ENCODE measurements at regions not wholly inside any gene's neighbourhood (a gene's known extent, or its start where the extent isn't known, plus 50 kb on each side); places are given as distances from the start of the nearest gene placed in this dataset.

DNA sequence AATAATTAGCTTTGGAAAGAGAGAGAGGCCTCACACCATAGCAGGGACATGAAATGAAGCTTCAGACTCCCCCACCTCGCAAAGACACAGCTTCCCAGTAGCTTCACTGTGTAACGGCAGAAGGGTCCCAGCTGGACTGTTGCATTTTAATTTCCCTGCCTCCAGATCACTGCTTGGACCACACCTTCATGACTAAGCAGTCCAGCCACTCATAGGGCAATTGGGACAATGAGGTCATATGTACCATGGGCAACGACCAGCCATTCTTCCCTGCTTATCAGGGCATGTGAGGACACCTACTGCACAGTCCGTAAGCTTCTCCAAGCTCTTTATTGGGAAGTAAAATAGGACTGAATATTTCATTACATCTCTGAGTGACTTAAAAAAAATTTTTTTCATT is 183.0 kb downstream of the MREG start:
- H3K27ac ChIP-seq (ENCODE audit: low read depth in 1 of 2, low read length in 2 of 2): no peak overlapping the region
- WGBS: 58% methylated on average over 4 of the region's 4 CpGs
- DNase-seq (ENCODE audit: low spot score): no peak
- no peaks in the 10 kb centered on the region for H3K9me3 ChIP-seq (ENCODE audit: control insufficient read depth in 4 of 4, low read length in 3 of 4)
- no peak overlapping the region for H3K9ac ChIP-seq (ENCODE audit: low read depth in 1 of 2, low read length in 2 of 2)
- H3K4me3 ChIP-seq (ENCODE audit: low read depth in 1 of 3, low read length in 3 of 3): no peak overlapping the region
- no peaks in the 10 kb centered on the region for H3K36me3 ChIP-seq (ENCODE audit: control insufficient read depth in 4 of 4, insufficient read depth in 3 of 4, low read depth in 1 of 4, low read length in 3 of 4)
- TF ChIP-seq RAD21 (IDR thresholded peaks at IDR 0.05) (peak in 1 of 2 donors; percentile 39), HNF4A (conservative IDR thresholded peaks at IDR 0.05) (peak in 1 of 2 donors; percentile 52), HNF4G (IDR thresholded peaks at IDR 0.05) (no peak), NR2F2 (IDR thresholded peaks at IDR 0.05) (no peak), YY1 (IDR thresholded peaks at IDR 0.05) (no peak), JUND (IDR thresholded peaks at IDR 0.05) (peak in 1 of 2 donors; percentile 29), RXRA (IDR thresholded peaks at IDR 0.05) (peak; percentile 44 to 73)
- TF ChIP-seq, protein P1, sequence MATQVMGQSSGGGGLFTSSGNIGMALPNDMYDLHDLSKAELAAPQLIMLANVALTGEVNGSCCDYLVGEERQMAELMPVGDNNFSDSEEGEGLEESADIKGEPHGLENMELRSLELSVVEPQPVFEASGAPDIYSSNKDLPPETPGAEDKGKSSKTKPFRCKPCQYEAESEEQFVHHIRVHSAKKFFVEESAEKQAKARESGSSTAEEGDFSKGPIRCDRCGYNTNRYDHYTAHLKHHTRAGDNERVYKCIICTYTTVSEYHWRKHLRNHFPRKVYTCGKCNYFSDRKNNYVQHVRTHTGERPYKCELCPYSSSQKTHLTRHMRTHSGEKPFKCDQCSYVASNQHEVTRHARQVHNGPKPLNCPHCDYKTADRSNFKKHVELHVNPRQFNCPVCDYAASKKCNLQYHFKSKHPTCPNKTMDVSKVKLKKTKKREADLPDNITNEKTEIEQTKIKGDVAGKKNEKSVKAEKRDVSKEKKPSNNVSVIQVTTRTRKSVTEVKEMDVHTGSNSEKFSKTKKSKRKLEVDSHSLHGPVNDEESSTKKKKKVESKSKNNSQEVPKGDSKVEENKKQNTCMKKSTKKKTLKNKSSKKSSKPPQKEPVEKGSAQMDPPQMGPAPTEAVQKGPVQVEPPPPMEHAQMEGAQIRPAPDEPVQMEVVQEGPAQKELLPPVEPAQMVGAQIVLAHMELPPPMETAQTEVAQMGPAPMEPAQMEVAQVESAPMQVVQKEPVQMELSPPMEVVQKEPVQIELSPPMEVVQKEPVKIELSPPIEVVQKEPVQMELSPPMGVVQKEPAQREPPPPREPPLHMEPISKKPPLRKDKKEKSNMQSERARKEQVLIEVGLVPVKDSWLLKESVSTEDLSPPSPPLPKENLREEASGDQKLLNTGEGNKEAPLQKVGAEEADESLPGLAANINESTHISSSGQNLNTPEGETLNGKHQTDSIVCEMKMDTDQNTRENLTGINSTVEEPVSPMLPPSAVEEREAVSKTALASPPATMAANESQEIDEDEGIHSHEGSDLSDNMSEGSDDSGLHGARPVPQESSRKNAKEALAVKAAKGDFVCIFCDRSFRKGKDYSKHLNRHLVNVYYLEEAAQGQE (IDR thresholded peaks at IDR 0.05): no peak
- TF ChIP-seq, protein P2, sequence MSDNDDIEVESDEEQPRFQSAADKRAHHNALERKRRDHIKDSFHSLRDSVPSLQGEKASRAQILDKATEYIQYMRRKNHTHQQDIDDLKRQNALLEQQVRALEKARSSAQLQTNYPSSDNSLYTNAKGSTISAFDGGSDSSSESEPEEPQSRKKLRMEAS (IDR thresholded peaks at IDR 0.05): no peak
- H3K27me3 ChIP-seq (ENCODE audit: control insufficient read depth in 4 of 4, insufficient read depth in 4 of 4, low read length in 3 of 4): no peaks in the 10 kb centered on the region
- H3K4me1 ChIP-seq (ENCODE audit: control insufficient read depth in 4 of 4, insufficient read depth in 4 of 4, low read length in 3 of 4): peaks cover 8 to 44% (median 41%) of the 10 kb centered on the region in 4 donors

DNA sequence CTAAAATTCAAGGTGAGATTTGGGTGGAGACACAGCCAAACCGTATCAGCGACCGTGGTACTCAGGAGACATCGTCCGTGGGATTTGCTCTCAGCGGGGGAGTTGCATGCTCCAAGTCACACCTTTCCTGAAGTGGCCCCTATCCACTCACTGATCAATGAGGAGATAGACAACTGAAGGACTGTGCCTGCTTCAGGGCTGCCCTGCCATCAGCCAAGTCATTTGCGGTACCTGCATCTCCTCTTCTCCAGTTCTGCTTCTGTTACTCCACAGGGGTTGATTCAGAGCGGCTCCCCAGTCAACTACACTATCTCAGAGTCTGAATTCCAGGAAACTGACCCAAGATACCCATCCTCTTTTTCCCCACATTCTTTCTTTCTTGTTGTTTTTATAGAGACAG is 184.1 kb downstream of the MREG start:
- no peaks in the 10 kb centered on the region for H3K9me3 ChIP-seq (ENCODE audit: control insufficient read depth in 4 of 4, low read length in 3 of 4)
- H3K9ac ChIP-seq (ENCODE audit: low read depth in 1 of 2, low read length in 2 of 2): no peak overlapping the region
- H3K27ac ChIP-seq (ENCODE audit: low read depth in 1 of 2, low read length in 2 of 2): no peak overlapping the region
- 86% methylated on average over 8 of the region's 8 CpGs for WGBS
- H3K4me1 ChIP-seq (ENCODE audit: control insufficient read depth in 4 of 4, insufficient read depth in 4 of 4, low read length in 3 of 4): peaks cover 8 to 44% (median 41%) of the 10 kb centered on the region in 4 donors
- H3K27me3 ChIP-seq (ENCODE audit: control insufficient read depth in 4 of 4, insufficient read depth in 4 of 4, low read length in 3 of 4): no peaks in the 10 kb centered on the region
- TF ChIP-seq EGR1 (IDR thresholded peaks at IDR 0.05; ENCODE audit: low read depth in 2 of 2): no peak
- TF ChIP-seq, protein P2 (IDR thresholded peaks at IDR 0.05): no peak
- TF ChIP-seq, protein P3, sequence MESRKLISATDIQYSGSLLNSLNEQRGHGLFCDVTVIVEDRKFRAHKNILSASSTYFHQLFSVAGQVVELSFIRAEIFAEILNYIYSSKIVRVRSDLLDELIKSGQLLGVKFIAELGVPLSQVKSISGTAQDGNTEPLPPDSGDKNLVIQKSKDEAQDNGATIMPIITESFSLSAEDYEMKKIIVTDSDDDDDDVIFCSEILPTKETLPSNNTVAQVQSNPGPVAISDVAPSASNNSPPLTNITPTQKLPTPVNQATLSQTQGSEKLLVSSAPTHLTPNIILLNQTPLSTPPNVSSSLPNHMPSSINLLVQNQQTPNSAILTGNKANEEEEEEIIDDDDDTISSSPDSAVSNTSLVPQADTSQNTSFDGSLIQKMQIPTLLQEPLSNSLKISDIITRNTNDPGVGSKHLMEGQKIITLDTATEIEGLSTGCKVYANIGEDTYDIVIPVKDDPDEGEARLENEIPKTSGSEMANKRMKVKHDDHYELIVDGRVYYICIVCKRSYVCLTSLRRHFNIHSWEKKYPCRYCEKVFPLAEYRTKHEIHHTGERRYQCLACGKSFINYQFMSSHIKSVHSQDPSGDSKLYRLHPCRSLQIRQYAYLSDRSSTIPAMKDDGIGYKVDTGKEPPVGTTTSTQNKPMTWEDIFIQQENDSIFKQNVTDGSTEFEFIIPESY (IDR thresholded peaks at IDR 0.05): no peak
- no peaks in the 10 kb centered on the region for H3K36me3 ChIP-seq (ENCODE audit: control insufficient read depth in 4 of 4, insufficient read depth in 3 of 4, low read depth in 1 of 4, low read length in 3 of 4)
- H3K4me3 ChIP-seq (ENCODE audit: low read depth in 1 of 3, low read length in 3 of 3): no peak overlapping the region
- DNase-seq (ENCODE audit: low spot score): no peak

DNA sequence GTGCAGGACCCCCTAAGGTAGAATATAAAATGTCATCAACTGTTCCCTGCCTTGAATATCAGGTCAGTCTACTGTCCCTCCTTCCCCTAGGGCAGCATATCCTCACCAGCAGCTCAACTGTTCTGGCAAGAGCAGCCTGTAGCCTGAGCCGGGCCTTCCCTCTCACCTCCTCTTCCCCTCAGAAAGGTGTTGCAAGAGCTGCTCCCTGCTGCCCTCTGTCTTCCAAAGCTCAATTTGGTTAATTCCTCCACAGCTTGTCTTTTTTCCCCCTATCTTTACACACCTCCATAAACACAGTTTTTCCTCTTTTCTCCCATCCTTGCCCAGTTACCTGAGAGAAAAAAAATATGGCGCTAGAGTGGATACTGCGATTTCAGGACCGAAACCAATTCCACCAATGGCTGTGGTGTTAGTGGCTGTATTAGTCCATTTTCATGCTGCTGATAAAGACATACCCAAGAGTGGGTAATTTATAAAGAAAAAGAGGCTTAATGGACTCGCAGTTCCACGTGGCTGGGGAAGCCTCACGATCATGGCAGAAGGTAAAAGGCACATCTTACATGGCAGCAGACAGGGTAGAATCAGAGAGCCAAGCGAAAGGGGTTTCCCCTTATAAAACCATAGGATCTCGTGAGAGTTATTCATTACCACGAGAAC is 184.7 kb downstream of the MREG start:
- H3K9me3 ChIP-seq (ENCODE audit: control insufficient read depth in 4 of 4, low read length in 3 of 4): no peaks in the 10 kb centered on the region
- peaks cover 8 to 42% (median 38%) of the 10 kb centered on the region in 4 donors for H3K4me1 ChIP-seq (ENCODE audit: control insufficient read depth in 4 of 4, insufficient read depth in 4 of 4, low read length in 3 of 4)
- DNase-seq (ENCODE audit: low spot score): peak; percentile 58
- no peak overlapping the region for H3K4me3 ChIP-seq (ENCODE audit: low read depth in 1 of 3, low read length in 3 of 3)
- H3K9ac ChIP-seq (ENCODE audit: low read depth in 1 of 2, low read length in 2 of 2): no peak overlapping the region
- H3K36me3 ChIP-seq (ENCODE audit: control insufficient read depth in 4 of 4, insufficient read depth in 3 of 4, low read depth in 1 of 4, low read length in 3 of 4): no peaks in the 10 kb centered on the region
- WGBS: 75% methylated on average over 10 of the region's 10 CpGs
- no peaks in the 10 kb centered on the region for H3K27me3 ChIP-seq (ENCODE audit: control insufficient read depth in 4 of 4, insufficient read depth in 4 of 4, low read length in 3 of 4)
- H3K27ac ChIP-seq (ENCODE audit: low read depth in 1 of 2, low read length in 2 of 2): no peak overlapping the region
- TF ChIP-seq GABPA (IDR thresholded peaks at IDR 0.05 in 1 of 2, conservative IDR thresholded peaks at IDR 0.05 in 1 of 2) (no peak), RAD21 (IDR thresholded peaks at IDR 0.05) (peak; percentile 85 to 94), TAF1 (conservative IDR thresholded peaks at IDR 0.05) (no peak), EGR1 (IDR thresholded peaks at IDR 0.05; ENCODE audit: low read depth in 2 of 2) (no peak), HNF4G (IDR thresholded peaks at IDR 0.05) (no peak), NR2F2 (IDR thresholded peaks at IDR 0.05) (no peak), FOXA2 (IDR thresholded peaks at IDR 0.05) (no peak), YY1 (IDR thresholded peaks at IDR 0.05) (peak; percentile 30), HNF4A (conservative IDR thresholded peaks at IDR 0.05) (peak; percentile 34 to 44)
- TF ChIP-seq, protein P2 (IDR thresholded peaks at IDR 0.05): no peak
- TF ChIP-seq, protein P4, sequence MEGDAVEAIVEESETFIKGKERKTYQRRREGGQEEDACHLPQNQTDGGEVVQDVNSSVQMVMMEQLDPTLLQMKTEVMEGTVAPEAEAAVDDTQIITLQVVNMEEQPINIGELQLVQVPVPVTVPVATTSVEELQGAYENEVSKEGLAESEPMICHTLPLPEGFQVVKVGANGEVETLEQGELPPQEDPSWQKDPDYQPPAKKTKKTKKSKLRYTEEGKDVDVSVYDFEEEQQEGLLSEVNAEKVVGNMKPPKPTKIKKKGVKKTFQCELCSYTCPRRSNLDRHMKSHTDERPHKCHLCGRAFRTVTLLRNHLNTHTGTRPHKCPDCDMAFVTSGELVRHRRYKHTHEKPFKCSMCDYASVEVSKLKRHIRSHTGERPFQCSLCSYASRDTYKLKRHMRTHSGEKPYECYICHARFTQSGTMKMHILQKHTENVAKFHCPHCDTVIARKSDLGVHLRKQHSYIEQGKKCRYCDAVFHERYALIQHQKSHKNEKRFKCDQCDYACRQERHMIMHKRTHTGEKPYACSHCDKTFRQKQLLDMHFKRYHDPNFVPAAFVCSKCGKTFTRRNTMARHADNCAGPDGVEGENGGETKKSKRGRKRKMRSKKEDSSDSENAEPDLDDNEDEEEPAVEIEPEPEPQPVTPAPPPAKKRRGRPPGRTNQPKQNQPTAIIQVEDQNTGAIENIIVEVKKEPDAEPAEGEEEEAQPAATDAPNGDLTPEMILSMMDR (IDR thresholded peaks at IDR 0.05; ENCODE audit: low read depth, low read length, missing input control): peak; percentile 68
- TF ChIP-seq, protein P3 (IDR thresholded peaks at IDR 0.05): no peak

Data from liver (tissue), 8 donors.